Fibroblast of mammary gland (primary cell): ENCODE measurements at regions not wholly inside any gene's neighbourhood (a gene's known extent, or its start where the extent isn't known, plus 50 kb on each side); places are given as distances from the start of the nearest gene placed in this dataset.

Source experiments
- DNase-seq: peaks from one replicate; pipeline ENCODE4 v3.0.0-alpha.2; 2010; ENCODE audit warnings: low read depth
- H3K4me3 ChIP-seq: 2 replicates; pipeline ENCODE4 v1.5.1; 2011; ENCODE audit warnings: low read depth, mild to moderate bottlenecking, low read length, moderate library complexity; ENCODE audit not compliant: control insufficient read depth
- CTCF ChIP-seq: conservative IDR thresholded peaks from 2 replicates; pipeline ENCODE4 v1.5.1; 2011; ENCODE audit warnings: low read depth, low read length, inconsistent platforms; ENCODE audit not compliant: control insufficient read depth, insufficient read depth

GRCh38 chr1:5638582-5638981, 353.6 kb downstream of the NPHP4 start:
- TF ChIP-seq CTCF = no peak
- no peak for DNase-seq
- no peak overlapping the region for H3K4me3 ChIP-seq

- TF ChIP-seq CTCF = peak; percentile 34
- peak; percentile 3 for DNase-seq
- no peak overlapping the region for H3K4me3 ChIP-seq
These were observed 355.1 kb downstream of the NPHP4 start for GRCh38 chr1:5637171-5637570.

GRCh38 chr1:5634893-5635292, 357.3 kb downstream of the NPHP4 start:
- no peak overlapping the region for H3K4me3 ChIP-seq
- no peak for TF ChIP-seq CTCF
- DNase-seq = no peak

GRCh38 chr1:5632814-5633213, 359.4 kb downstream of the NPHP4 start:
- no peak overlapping the region for H3K4me3 ChIP-seq
- no peak for TF ChIP-seq CTCF
- no peak for DNase-seq

- DNase-seq = no peak
- TF ChIP-seq CTCF = no peak
- no peak overlapping the region for H3K4me3 ChIP-seq
These were observed 360.0 kb downstream of the NPHP4 start for GRCh38 chr1:5632224-5632623.

- no peak for DNase-seq
- no peak overlapping the region for H3K4me3 ChIP-seq
- TF ChIP-seq CTCF = no peak
These were observed 363.8 kb downstream of the NPHP4 start for GRCh38 chr1:5628416-5628815.

GRCh38 chr1:5623399-5623798, 368.8 kb downstream of the NPHP4 start:
- TF ChIP-seq CTCF = no peak
- no peak for DNase-seq
- H3K4me3 ChIP-seq = no peak overlapping the region
